GM21526 (cell line): ENCODE measurements at regions not wholly inside any gene's neighbourhood (a gene's known extent, or its start where the extent isn't known, plus 50 kb on each side); places are given as distances from the start of the nearest gene placed in this dataset.

Source experiments
- ATAC-seq: cut with Tn5 transposase; IDR thresholded peaks from one replicate; pipeline ENCODE4 v1.9.1; 2021; ENCODE audit warnings: moderate library complexity; ENCODE audit not compliant: unreplicated experiment, low FRiP score

- no peak for ATAC-seq
Measured at GRCh38 chr4:173794662-173795061, 264.6 kb upstream of the HAND2 start.

DNA sequence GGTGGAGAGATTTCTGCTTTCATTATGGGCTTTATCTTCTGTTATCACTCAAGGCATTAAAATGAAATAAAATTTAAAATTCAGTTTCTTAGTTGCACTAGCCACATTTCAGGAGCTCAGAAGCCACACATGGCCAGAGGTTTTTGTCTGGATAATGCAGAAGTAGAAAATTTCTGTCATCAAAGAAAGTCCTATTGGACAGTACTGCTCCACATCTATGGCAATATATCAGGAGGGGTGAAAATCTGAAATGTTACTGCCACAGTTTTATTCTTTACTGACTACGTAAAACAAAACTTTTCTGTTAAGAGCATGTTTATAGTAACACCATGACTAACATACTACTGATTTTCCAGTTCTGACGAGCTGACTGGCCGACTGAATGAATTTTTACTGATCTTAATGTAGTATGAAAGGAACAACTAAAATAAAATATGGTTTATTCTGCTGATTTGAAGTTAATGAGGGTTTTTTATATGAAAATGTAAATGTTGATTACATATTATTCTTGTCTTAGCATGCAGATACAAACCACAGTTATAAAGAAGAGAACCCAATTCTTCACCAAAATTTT, 264.0 kb upstream of the HAND2 start:
- ATAC-seq = no peak

DNA sequence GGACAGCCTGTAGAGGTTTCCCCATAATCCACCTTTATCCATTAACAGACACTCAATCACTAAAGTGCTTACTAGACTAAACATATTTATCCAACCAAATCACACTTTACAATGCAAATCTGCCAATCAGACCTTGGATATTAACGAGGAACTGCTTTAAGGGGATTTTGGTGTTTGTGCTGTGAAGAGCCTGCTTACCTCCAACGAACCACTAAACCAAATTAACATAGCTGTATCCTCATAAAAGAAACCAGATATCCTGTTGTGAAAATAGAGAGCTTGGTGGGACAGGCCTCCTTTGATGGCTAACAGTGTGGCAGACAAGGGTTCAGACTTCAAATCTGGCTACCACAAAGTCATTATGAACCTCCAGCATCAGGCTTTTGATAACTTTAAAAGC, 252.6 kb upstream of the HAND2 start:
- no peak for ATAC-seq

- no peak for ATAC-seq
Measured at GRCh38 chr4:173777921-173778320, 247.9 kb upstream of the HAND2 start.

DNA sequence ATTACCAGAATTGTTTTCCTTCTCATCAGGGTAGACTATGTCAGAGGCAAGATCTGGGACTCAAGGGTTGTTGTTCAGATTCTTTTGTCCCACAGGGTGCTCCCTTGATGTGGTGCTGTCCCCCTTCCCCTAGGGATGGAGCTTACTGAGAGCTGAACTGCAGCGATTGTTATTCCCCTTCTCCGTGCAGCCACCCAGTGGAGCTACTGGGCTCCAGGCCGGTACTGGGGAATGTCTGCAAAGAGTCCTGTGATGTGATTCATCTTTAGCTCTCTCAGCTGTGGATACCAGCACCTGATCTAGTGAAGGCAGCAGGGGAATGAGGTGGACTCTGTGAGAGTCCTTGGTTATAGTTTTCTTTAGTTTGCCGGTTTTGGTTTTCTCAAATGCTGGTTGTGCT, 247.4 kb upstream of the HAND2 start:
- ATAC-seq = no peak

DNA sequence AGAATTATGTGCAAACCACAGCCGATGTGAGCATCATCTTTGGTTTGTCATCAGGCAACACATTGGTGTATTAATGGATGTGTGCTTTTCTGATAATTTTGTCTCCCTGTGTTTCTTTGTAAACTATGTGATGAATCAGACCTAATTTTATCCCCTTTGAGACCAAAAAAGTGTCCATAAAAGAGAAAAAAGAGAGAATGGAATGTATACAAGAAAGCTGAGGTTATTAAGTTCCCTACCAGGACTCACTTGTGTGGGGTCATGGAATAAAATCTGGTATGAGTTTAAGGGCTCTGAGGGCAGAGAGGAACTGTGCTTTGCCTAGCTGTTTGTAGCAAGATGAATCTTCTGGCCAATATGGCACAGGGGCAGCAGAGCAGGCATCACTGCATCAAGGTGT, 239.5 kb upstream of the HAND2 start:
- no peak for ATAC-seq

GRCh38 chr4:173767650-173768049, 237.6 kb upstream of the HAND2 start:
- ATAC-seq = no peak

- ATAC-seq = no peak
Measured at GRCh38 chr4:173766171-173766600, 236.2 kb upstream of the HAND2 start.

DNA sequence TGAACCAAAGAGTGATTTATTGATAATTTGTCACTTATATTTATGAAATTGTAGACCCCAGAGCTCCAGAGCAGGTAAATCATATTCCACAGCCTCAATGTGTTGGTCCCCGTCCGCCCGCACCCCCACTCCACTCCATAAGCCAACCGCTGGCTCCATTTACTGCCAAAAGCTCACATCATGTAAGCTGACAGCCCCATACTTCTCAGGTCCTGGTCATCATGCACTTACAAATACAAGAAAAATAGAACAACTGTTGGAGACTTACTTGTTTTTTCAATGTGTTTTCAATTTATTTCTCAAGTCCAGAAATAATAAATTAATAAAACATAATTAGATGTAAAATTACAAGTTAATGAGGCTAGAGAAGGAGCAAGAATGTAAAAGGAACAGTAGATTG, 235.7 kb upstream of the HAND2 start:
- no peak for ATAC-seq

DNA sequence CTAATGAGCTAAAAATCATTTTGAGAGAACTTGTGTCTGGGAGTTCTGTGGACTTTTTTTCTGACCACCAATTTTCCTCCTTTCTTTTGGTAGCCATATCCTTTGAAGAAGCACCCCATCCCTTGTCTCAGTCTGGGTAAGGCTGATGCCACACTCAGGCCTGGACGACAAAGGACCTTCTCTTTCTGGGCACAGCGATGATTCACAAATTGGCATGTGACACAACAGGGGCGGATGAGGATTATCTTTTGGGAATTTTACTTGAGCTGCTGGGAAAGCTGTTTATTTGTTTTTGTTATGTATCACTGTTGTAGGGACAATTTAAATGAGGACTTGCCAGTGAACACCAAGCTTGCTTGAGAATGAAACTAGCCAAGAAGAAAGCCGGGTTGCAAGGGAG, 233.4 kb upstream of the HAND2 start:
- ATAC-seq = no peak

DNA sequence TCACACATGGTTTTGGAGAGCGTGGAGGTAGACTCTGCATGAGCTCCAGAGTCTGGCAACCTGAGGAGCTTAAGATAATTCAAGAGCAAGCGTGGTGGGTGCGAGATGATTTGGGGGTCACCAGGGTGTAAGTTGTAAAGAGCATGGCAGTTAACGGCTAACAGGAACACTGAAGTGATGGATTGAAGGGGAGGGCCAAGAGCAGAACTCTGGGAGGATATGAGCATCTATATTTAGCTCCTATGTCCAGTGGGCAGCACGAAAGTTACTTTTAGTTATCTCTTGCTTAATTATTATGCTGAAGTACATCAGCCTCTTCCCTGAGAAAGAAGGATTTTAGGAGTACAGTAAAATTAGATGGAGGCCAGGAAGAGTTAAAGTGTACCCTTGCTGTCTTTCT, 231.9 kb upstream of the HAND2 start:
- ATAC-seq = no peak

DNA sequence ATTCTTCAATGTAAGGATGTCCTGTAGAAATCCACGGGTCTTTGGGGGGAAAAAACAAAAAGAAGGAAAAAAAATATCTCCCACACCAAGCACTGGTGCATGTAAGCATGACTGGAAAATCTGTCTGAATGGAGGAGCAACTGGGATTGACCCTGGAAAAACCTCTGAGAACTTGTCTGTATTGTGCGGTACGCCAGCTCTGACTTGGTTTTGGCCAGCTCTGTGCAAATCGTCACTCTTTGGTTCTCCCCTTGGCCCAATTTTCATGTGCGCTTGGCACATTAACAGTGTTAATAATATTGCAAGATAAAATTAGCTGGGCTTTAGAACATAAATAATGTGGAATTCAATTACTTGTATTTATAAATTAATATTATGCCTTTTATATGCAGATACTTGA, 231.2 kb upstream of the HAND2 start:
- ATAC-seq = no peak

DNA sequence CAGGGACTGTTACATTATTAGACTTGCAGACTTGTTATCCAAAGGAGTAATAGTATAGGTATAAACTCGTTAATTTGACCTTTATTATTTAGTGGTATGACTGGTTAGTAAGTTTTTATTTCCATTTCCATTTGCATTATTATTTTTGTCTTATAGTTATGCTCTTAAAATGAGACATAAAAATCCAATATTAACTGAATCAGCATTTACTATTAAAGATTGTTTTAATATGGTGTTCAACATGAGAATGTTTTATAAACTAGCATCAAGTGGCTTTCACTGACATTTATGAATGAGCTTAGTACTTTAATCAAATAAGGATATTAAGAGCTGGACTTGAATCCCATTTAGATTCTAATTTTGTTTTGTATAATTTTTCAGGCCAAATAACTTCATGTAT, 228.1 kb upstream of the HAND2 start:
- no peak for ATAC-seq

DNA sequence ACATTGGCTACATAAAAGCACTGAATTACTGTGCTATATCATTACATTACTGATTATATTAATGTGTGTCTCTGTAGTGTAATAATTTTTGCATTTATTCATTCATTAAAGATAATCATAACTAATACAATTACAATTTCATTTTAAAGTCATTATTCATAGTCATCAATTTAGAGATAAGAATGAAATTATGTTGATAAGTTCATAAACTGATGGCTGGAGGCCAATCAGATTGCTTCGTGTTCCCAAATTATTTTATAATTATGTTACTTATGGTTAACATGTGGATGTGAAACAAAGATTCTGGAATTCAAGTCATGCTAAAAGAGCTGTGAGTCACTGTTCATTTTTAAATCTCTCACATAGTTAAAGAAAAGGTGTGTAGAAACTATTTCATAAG, 223.4 kb upstream of the HAND2 start:
- no peak for ATAC-seq

- no peak for ATAC-seq
Measured at GRCh38 chr4:173752610-173753230, 222.7 kb upstream of the HAND2 start.

GRCh38 chr4:173748353-173748752, 218.3 kb upstream of the HAND2 start:
- ATAC-seq = no peak

GRCh38 chr4:173747537-173748257, 217.7 kb upstream of the HAND2 start:
- ATAC-seq = no peak

DNA sequence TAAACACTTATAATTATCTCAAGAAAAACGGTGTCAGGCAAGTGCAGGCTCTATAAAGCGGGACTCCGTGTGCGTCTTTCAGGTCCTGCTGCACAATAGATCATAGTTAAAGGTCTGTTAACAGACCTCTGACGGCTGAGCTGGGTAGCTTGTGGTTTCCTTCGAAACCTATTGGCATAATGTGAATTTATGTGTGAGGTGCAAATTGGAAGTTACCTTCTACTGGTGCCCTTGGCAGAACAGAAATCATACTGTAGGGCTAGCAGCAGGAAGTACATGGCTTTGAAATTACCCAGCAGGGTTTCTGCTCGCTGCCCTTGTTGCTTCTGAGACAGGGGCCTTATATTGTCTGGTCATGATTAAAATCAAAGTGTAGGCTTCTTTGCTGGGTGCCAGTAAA, 216.4 kb upstream of the HAND2 start:
- ATAC-seq = no peak

DNA sequence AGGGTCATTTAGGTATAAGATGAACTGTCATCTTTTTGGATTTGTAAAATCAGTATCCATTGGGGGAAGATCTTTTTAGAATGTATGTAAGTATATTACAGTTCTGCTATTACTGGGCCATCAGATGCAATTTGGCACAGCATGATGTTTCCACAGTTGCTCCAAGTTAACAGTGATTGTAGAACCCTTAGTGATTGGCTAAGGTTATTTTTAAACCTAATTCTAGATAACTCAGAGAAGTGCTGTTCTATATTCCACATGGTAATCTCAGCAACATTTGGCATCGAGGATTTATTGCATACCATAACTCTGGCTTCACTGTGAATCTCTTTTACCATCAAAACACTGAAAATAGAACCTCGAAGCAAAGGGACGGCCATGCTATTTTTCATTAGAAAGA, 215.7 kb upstream of the HAND2 start:
- ATAC-seq = no peak

- ATAC-seq = no peak
Measured at GRCh38 chr4:173736840-173737239, 206.8 kb upstream of the HAND2 start.

GRCh38 chr4:173735585-173735984, 205.6 kb upstream of the HAND2 start:
- no peak for ATAC-seq

DNA sequence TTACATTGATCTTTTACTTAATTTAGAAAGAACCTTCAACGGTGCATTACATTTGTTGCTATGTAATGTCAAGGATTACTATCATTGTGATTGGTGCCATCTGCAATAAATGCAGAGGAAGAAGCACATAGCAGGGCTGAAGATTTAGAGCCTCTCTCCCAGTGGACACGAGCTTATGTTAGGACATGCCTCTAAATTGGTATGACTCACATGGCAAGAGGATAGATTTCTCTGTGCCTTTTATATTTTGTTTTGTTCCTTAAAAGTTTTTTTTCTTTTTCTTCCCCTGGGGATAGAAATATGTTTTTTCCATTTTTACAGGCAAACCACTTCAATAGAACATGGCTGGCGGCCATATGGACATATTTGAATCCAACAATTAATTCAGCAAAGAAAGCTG, 205.0 kb upstream of the HAND2 start:
- ATAC-seq = no peak
